Caco-2 (cell line): ENCODE measurements at regions not wholly inside any gene's neighbourhood (a gene's known extent, or its start where the extent isn't known, plus 50 kb on each side); places are given as distances from the start of the nearest gene placed in this dataset.

Experiments used
- BruUV-seq: library from RNA; stranded (reverse); fragments of 400-500 nt; replicated peaks from 2 replicates; lab custom pipeline; 2021; lab: Mats Ljungman, UMichigan
- CTCF ChIA-PET: fragments of 300-600 bp; sonication (Branson Sonifier 250); formaldehyde crosslinking; loops from one replicate; lab custom pipeline; 2022; ENCODE audit warnings: antibody characterized with exemption; lab: Charles Lee
- POLR2A ChIA-PET: fragments of 300-600 bp; sonication (Branson Sonifier 250); formaldehyde crosslinking; loops from one replicate; lab custom pipeline; 2022; ENCODE audit warnings: antibody characterized with exemption; lab: Charles Lee
- DNase-seq, 2 experiments: peaks; one replicate each; pipeline versions ENCODE4 v3.0.0 to v3.0.0-alpha.2; 2020 to 2022
- H3K27me3 ChIP-seq: replicated peaks from 2 replicates; pipeline ENCODE4 v1.6.0; 2011; ENCODE audit warnings: low read length; ENCODE audit not compliant: control insufficient read depth, insufficient read depth
- H3K36me3 ChIP-seq: 2 replicates; pipeline ENCODE4 v1.5.1; 2011; ENCODE audit warnings: low read length; ENCODE audit not compliant: control insufficient read depth, insufficient read depth
- H3K4me1 ChIP-seq: fragments of 250-450 bp; sonication (Bioruptor Pico); 2 replicates; pipeline ENCODE4 v1.5.1; 2020; ENCODE audit warnings: mild to moderate bottlenecking
- H3K4me3 ChIP-seq: 2 replicates; pipeline ENCODE4 v1.5.1; 2011; ENCODE audit warnings: low read depth, mild to moderate bottlenecking, control low read depth, low read length
- H3K9me3 ChIP-seq: fragments of 250-450 bp; sonication (Bioruptor Pico); 2 replicates; pipeline ENCODE4 v1.5.1; 2020; ENCODE audit warnings: mild to moderate bottlenecking, moderate library complexity
- H3K27ac Mint-ChIP-seq: one replicate; pipeline ENCODE4 v1.8.0; 2022; ENCODE audit warnings: mixed read lengths; ENCODE audit not compliant: unreplicated experiment
- H3K27me3 Mint-ChIP-seq: one replicate; pipeline ENCODE4 v1.8.0; 2022; ENCODE audit warnings: mixed read lengths; ENCODE audit not compliant: insufficient read depth, unreplicated experiment
- H3K36me3 Mint-ChIP-seq: one replicate; pipeline ENCODE4 v1.8.0; 2022; ENCODE audit warnings: mild to moderate bottlenecking, mixed read lengths; ENCODE audit not compliant: insufficient read depth, unreplicated experiment
- H3K4me1 Mint-ChIP-seq: one replicate; pipeline ENCODE4 v1.8.0; 2022; ENCODE audit warnings: low read depth, mixed read lengths; ENCODE audit not compliant: unreplicated experiment
- H3K4me3 Mint-ChIP-seq: one replicate; pipeline ENCODE4 v1.8.0; 2022; ENCODE audit warnings: mild to moderate bottlenecking, moderate library complexity, mixed read lengths; ENCODE audit not compliant: unreplicated experiment
- H3K9me3 Mint-ChIP-seq: one replicate; pipeline ENCODE4 v1.8.0; 2022; ENCODE audit warnings: mixed read lengths; ENCODE audit not compliant: unreplicated experiment
- CTCF ChIP-seq, 2 experiments: fragments of 200-600 bp in 1 of 2; IDR thresholded peaks; 1 replicate in 1 of 2; 2 replicates in 1 of 2; pipeline versions ENCODE4 v1.5.1 to v1.8.0; 2011 to 2022; ENCODE audit warnings: antibody characterized with exemption in 1 of 2, control low read depth in 1 of 2, inconsistent platforms in 1 of 2, low read depth in 1 of 2, low read length in 1 of 2, mild to moderate bottlenecking in 1 of 2, moderate library complexity in 1 of 2; ENCODE audit not compliant: insufficient read depth in 1 of 2, severe bottlenecking in 1 of 2, unreplicated experiment in 1 of 2
- intact Hi-C: fragments of 100-400 bp; cut with micrococcal nuclease; formaldehyde crosslinking; loops from one replicate; pipeline ENCODE4 v1.10.0; 2022; ENCODE audit not compliant: unreplicated experiment

- CTCF ChIA-PET = no interaction called here
Observed at GRCh38 chr12:38399711-38400206, 83.2 kb downstream of the ALG10B start.

GRCh38 chr12:38402811-38403210 lies 86.2 kb downstream of the ALG10B start:
- H3K27ac Mint-ChIP-seq = no peak overlapping the region
- no peak overlapping the region for H3K4me3 Mint-ChIP-seq
- no peak for TF ChIP-seq CTCF (IDR thresholded peaks at IDR 0.05; ENCODE audit: insufficient read depth in 1 of 2, low read depth in 1 of 2, low read length in 1 of 2, severe bottlenecking in 1 of 2, unreplicated experiment in 1 of 2)
- H3K4me1 Mint-ChIP-seq = no peaks in the 10 kb centered on the region
- no peak for DNase-seq
- Histone ChIP-seq H3K9me3 (0 out of 2 replicates have a peak, but pooled peaks cover 3% of the 10 kb centered on the region), H3K4me1 (no peaks in the 10 kb centered on the region), H3K27me3 (no peaks in the 10 kb centered on the region), H3K36me3 (no peaks in the 10 kb centered on the region), H3K4me3 (no peak overlapping the region)
- H3K27me3 Mint-ChIP-seq = no peaks in the 10 kb centered on the region
- ChIA-PET CTCF (no interaction called here), POLR2A (no interaction called here)
- no peaks in the 10 kb centered on the region for H3K9me3 Mint-ChIP-seq
- intact Hi-C loops = no loop called here
- BruUV-seq = no TSS peak
- no peaks in the 10 kb centered on the region for H3K36me3 Mint-ChIP-seq

More at GRCh38 chr12:38399711-38400206, 83.2 kb downstream of the ALG10B start:
- H3K27me3 ChIP-seq = no peaks in the 10 kb centered on the region
- H3K27me3 Mint-ChIP-seq = no peaks in the 10 kb centered on the region
- POLR2A ChIA-PET = no interaction called here
- peaks cover 10% of the 10 kb centered on the region for H3K9me3 Mint-ChIP-seq
- no peaks in the 10 kb centered on the region for H3K4me1 ChIP-seq
- no peak for TF ChIP-seq CTCF (IDR thresholded peaks at IDR 0.05; ENCODE audit: insufficient read depth in 1 of 2, low read depth in 1 of 2, low read length in 1 of 2, severe bottlenecking in 1 of 2, unreplicated experiment in 1 of 2)
- no peaks in the 10 kb centered on the region for H3K9me3 ChIP-seq
- no peaks in the 10 kb centered on the region for H3K36me3 Mint-ChIP-seq
- no peak overlapping the region for H3K4me3 Mint-ChIP-seq
- no TSS peak for BruUV-seq
- no peak overlapping the region for H3K4me3 ChIP-seq
- H3K27ac Mint-ChIP-seq = no peak overlapping the region
- no peaks in the 10 kb centered on the region for H3K36me3 ChIP-seq
- H3K4me1 Mint-ChIP-seq = no peaks in the 10 kb centered on the region
- no peak for DNase-seq
- intact Hi-C loops = no loop called here

GRCh38 chr12:38409511-38409910 lies 92.9 kb downstream of the ALG10B start:
- Histone ChIP-seq H3K9me3 (0 out of 2 replicates have a peak, but pooled peaks cover 3% of the 10 kb centered on the region), H3K4me3 (no peak overlapping the region), H3K4me1 (no peaks in the 10 kb centered on the region), H3K27me3 (no peaks in the 10 kb centered on the region), H3K36me3 (no peaks in the 10 kb centered on the region)
- Mint-ChIP-seq H3K36me3 (no peaks in the 10 kb centered on the region), H3K27ac (no peak overlapping the region), H3K4me3 (no peak overlapping the region), H3K4me1 (no peaks in the 10 kb centered on the region), H3K27me3 (no peaks in the 10 kb centered on the region), H3K9me3 (no peaks in the 10 kb centered on the region)
- no TSS peak for BruUV-seq
- intact Hi-C loops = no loop called here
- TF ChIP-seq CTCF (IDR thresholded peaks at IDR 0.05; ENCODE audit: insufficient read depth in 1 of 2, low read depth in 1 of 2, low read length in 1 of 2, severe bottlenecking in 1 of 2, unreplicated experiment in 1 of 2) = no peak
- no peak for DNase-seq
- POLR2A ChIA-PET = no interaction called here
- CTCF ChIA-PET = no interaction called here
